Caco-2 (cell line): ENCODE measurements at regions not wholly inside any gene's neighbourhood (a gene's known extent, or its start where the extent isn't known, plus 50 kb on each side); places are given as distances from the start of the nearest gene placed in this dataset.

Experiments
- BruUV-seq: library from RNA; stranded (reverse); fragments of 400-500 nt; replicated peaks from 2 replicates; lab custom pipeline; 2021; lab: Mats Ljungman, UMichigan
- CTCF ChIA-PET: fragments of 300-600 bp; sonication (Branson Sonifier 250); formaldehyde crosslinking; loops from one replicate; lab custom pipeline; 2022; ENCODE audit warnings: antibody characterized with exemption; lab: Charles Lee
- POLR2A ChIA-PET: fragments of 300-600 bp; sonication (Branson Sonifier 250); formaldehyde crosslinking; loops from one replicate; lab custom pipeline; 2022; ENCODE audit warnings: antibody characterized with exemption; lab: Charles Lee
- DNase-seq, 2 experiments: peaks; one replicate each; pipeline versions ENCODE4 v3.0.0 to v3.0.0-alpha.2; 2020 to 2022
- H3K27me3 ChIP-seq: replicated peaks from 2 replicates; pipeline ENCODE4 v1.6.0; 2011; ENCODE audit warnings: low read length; ENCODE audit not compliant: control insufficient read depth, insufficient read depth
- H3K36me3 ChIP-seq: 2 replicates; pipeline ENCODE4 v1.5.1; 2011; ENCODE audit warnings: low read length; ENCODE audit not compliant: control insufficient read depth, insufficient read depth
- H3K4me1 ChIP-seq: fragments of 250-450 bp; sonication (Bioruptor Pico); 2 replicates; pipeline ENCODE4 v1.5.1; 2020; ENCODE audit warnings: mild to moderate bottlenecking
- H3K4me3 ChIP-seq: 2 replicates; pipeline ENCODE4 v1.5.1; 2011; ENCODE audit warnings: low read depth, mild to moderate bottlenecking, control low read depth, low read length
- H3K9me3 ChIP-seq: fragments of 250-450 bp; sonication (Bioruptor Pico); 2 replicates; pipeline ENCODE4 v1.5.1; 2020; ENCODE audit warnings: mild to moderate bottlenecking, moderate library complexity
- H3K27ac Mint-ChIP-seq: one replicate; pipeline ENCODE4 v1.8.0; 2022; ENCODE audit warnings: mixed read lengths; ENCODE audit not compliant: unreplicated experiment
- H3K27me3 Mint-ChIP-seq: one replicate; pipeline ENCODE4 v1.8.0; 2022; ENCODE audit warnings: mixed read lengths; ENCODE audit not compliant: insufficient read depth, unreplicated experiment
- H3K36me3 Mint-ChIP-seq: one replicate; pipeline ENCODE4 v1.8.0; 2022; ENCODE audit warnings: mild to moderate bottlenecking, mixed read lengths; ENCODE audit not compliant: insufficient read depth, unreplicated experiment
- H3K4me1 Mint-ChIP-seq: one replicate; pipeline ENCODE4 v1.8.0; 2022; ENCODE audit warnings: low read depth, mixed read lengths; ENCODE audit not compliant: unreplicated experiment
- H3K4me3 Mint-ChIP-seq: one replicate; pipeline ENCODE4 v1.8.0; 2022; ENCODE audit warnings: mild to moderate bottlenecking, moderate library complexity, mixed read lengths; ENCODE audit not compliant: unreplicated experiment
- H3K9me3 Mint-ChIP-seq: one replicate; pipeline ENCODE4 v1.8.0; 2022; ENCODE audit warnings: mixed read lengths; ENCODE audit not compliant: unreplicated experiment
- CTCF ChIP-seq, 2 experiments: fragments of 200-600 bp in 1 of 2; IDR thresholded peaks; 1 replicate in 1 of 2; 2 replicates in 1 of 2; pipeline versions ENCODE4 v1.5.1 to v1.8.0; 2011 to 2022; ENCODE audit warnings: antibody characterized with exemption in 1 of 2, control low read depth in 1 of 2, inconsistent platforms in 1 of 2, low read depth in 1 of 2, low read length in 1 of 2, mild to moderate bottlenecking in 1 of 2, moderate library complexity in 1 of 2; ENCODE audit not compliant: insufficient read depth in 1 of 2, severe bottlenecking in 1 of 2, unreplicated experiment in 1 of 2
- intact Hi-C: fragments of 100-400 bp; cut with micrococcal nuclease; formaldehyde crosslinking; loops from one replicate; pipeline ENCODE4 v1.10.0; 2022; ENCODE audit not compliant: unreplicated experiment

- peaks cover 10% of the 10 kb centered on the region; the same call in 1 of the 2 replicates for H3K9me3 ChIP-seq
- Mint-ChIP-seq H3K36me3 (no peaks in the 10 kb centered on the region), H3K4me1 (no peaks in the 10 kb centered on the region), H3K9me3 (peaks cover 12% of the 10 kb centered on the region), H3K4me3 (no peak overlapping the region), H3K27ac (no peak overlapping the region), H3K27me3 (no peaks in the 10 kb centered on the region)
- no peak for DNase-seq
- intact Hi-C loops = no loop called here
- no peaks in the 10 kb centered on the region for H3K27me3 ChIP-seq
- H3K4me1 ChIP-seq = no peaks in the 10 kb centered on the region
- BruUV-seq = no TSS peak
- ChIA-PET CTCF (no interaction called here), POLR2A (no interaction called here)
- no peak for TF ChIP-seq CTCF (IDR thresholded peaks at IDR 0.05; ENCODE audit: insufficient read depth in 1 of 2, low read depth in 1 of 2, low read length in 1 of 2, severe bottlenecking in 1 of 2, unreplicated experiment in 1 of 2)
- H3K36me3 ChIP-seq = no peaks in the 10 kb centered on the region
- H3K4me3 ChIP-seq = no peak overlapping the region
These were observed 94.7 kb upstream of the TRIO start for GRCh38 chr5:14048434-14048833.

GRCh38 chr5:14041528-14042192, 97.2 kb upstream of the DNAH5 start:
- Histone ChIP-seq H3K4me1 (peaks cover 39% of the 10 kb centered on the region), H3K36me3 (no peaks in the 10 kb centered on the region), H3K27me3 (no peaks in the 10 kb centered on the region), H3K9me3 (no peaks in the 10 kb centered on the region), H3K4me3 (no peak overlapping the region)
- Mint-ChIP-seq H3K27ac (no peak overlapping the region), H3K9me3 (no peaks in the 10 kb centered on the region), H3K27me3 (no peaks in the 10 kb centered on the region), H3K36me3 (no peaks in the 10 kb centered on the region), H3K4me3 (no peak overlapping the region), H3K4me1 (peaks cover 10% of the 10 kb centered on the region)
- intact Hi-C loops = no loop called here
- no peak for TF ChIP-seq CTCF (IDR thresholded peaks at IDR 0.05; ENCODE audit: insufficient read depth in 1 of 2, low read depth in 1 of 2, low read length in 1 of 2, severe bottlenecking in 1 of 2, unreplicated experiment in 1 of 2)
- BruUV-seq = no TSS peak
- POLR2A ChIA-PET = interaction anchor here (0.6 kb wide), 1 partner anchor 313 kb away, joined by 3 read pairs; no protein-coding TSS in a partner anchor
- DNase-seq = no peak
- CTCF ChIA-PET = no interaction called here

DNA sequence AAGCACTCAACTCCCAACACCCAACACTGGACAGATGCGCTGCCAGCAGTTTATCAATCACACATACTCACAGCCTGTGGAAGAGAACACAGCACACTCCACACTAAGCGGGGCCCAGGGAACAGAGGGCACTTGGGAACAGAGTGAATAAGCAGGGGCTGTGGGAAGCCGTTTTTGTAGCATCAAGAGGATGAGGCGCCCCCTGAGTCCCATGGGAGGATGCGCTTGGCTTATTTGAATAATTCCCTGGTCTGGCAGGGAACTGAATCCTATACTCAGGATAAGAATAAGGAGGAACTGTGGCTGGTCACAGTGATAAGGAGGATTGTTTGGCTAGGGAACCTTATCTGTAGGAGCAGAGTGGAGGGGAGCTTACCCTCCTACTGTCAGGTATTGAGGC, 96.1 kb upstream of the DNAH5 start:
- Histone ChIP-seq H3K4me3 (no peak overlapping the region), H3K4me1 (peaks cover 48% of the 10 kb centered on the region), H3K9me3 (no peaks in the 10 kb centered on the region), H3K27me3 (no peaks in the 10 kb centered on the region), H3K36me3 (no peaks in the 10 kb centered on the region)
- CTCF ChIA-PET = no interaction called here
- Mint-ChIP-seq H3K36me3 (no peaks in the 10 kb centered on the region), H3K4me1 (peaks cover 12% of the 10 kb centered on the region), H3K27ac (no peak overlapping the region), H3K27me3 (no peaks in the 10 kb centered on the region), H3K9me3 (no peaks in the 10 kb centered on the region), H3K4me3 (no peak overlapping the region)
- POLR2A ChIA-PET = no interaction called here
- BruUV-seq = no TSS peak
- intact Hi-C loops = no loop called here
- no peak for TF ChIP-seq CTCF (IDR thresholded peaks at IDR 0.05; ENCODE audit: insufficient read depth in 1 of 2, low read depth in 1 of 2, low read length in 1 of 2, severe bottlenecking in 1 of 2, unreplicated experiment in 1 of 2)
- DNase-seq = no peak
